PC-9 (cell line): ENCODE measurements at regions not wholly inside any gene's neighbourhood (a gene's known extent, or its start where the extent isn't known, plus 50 kb on each side); places are given as distances from the start of the nearest gene placed in this dataset.
"Not testable (repeated sequence)": the region's sequence is repeated elsewhere in the genome, so short reads cannot be mapped to it uniquely, and the experiment has no call there.

ENCODE experiments used
- BruUV-seq: library from RNA; stranded (reverse); fragments of 400-500 nt; replicated peaks from 2 replicates; lab custom pipeline; 2021; lab: Mats Ljungman, UMichigan
- CTCF ChIA-PET: fragments of 300-600 bp; sonication (Branson Sonifier 250); formaldehyde crosslinking; loops from one replicate; lab custom pipeline; 2022; ENCODE audit warnings: antibody characterized with exemption; lab: Charles Lee
- POLR2A ChIA-PET: fragments of 300-600 bp; sonication (Branson Sonifier 250); formaldehyde crosslinking; loops from one replicate; lab custom pipeline; 2022; ENCODE audit warnings: antibody characterized with exemption; ENCODE audit not compliant: unreplicated experiment; lab: Charles Lee
- DNase-seq, 2 experiments: peaks; one replicate each; pipeline versions ENCODE4 v3.0.0 to v3.0.0-alpha.2; 2015 to 2022; ENCODE audit warnings: mixed read lengths in 1 of 2
- H2AFZ ChIP-seq: fragments of 200-600 bp; sonication (generic); 2 replicates; pipeline ENCODE4 v1.8.1; 2017; ENCODE audit warnings: antibody characterized with exemption
- H3F3A ChIP-seq: fragments of 200-600 bp; sonication (generic); 2 replicates; pipeline ENCODE4 v1.8.1; 2017; ENCODE audit warnings: antibody characterized with exemption, mild to moderate bottlenecking, low read depth; ENCODE audit not compliant: insufficient read depth
- H3K27ac ChIP-seq: fragments of 200-600 bp; sonication (generic); 2 replicates; pipeline ENCODE4 v1.6.1; 2016; ENCODE audit warnings: mixed run types
- H3K27me3 ChIP-seq: fragments of 200-600 bp; sonication (generic); 2 replicates; pipeline ENCODE4 v1.6.1; 2016; ENCODE audit warnings: low read depth, mixed run types; ENCODE audit not compliant: insufficient read depth
- H3K36me3 ChIP-seq: fragments of 200-600 bp; sonication (generic); 2 replicates; pipeline ENCODE4 v1.6.1; 2016; ENCODE audit warnings: low read depth, mixed run types
- H3K4me1 ChIP-seq: fragments of 200-600 bp; sonication (generic); replicated peaks from 2 replicates; pipeline ENCODE4 v1.6.1; 2016; ENCODE audit warnings: mixed run types; ENCODE audit not compliant: insufficient read depth
- H3K4me2 ChIP-seq: fragments of 200-600 bp; sonication (generic); 2 replicates; pipeline ENCODE4 v1.6.1; 2017; ENCODE audit warnings: mixed run types
- H3K4me3 ChIP-seq: fragments of 200-600 bp; sonication (generic); 2 replicates; pipeline ENCODE4 v1.6.1; 2016; ENCODE audit warnings: mixed run types
- H3K79me2 ChIP-seq: fragments of 200-600 bp; sonication (generic); 2 replicates; pipeline ENCODE4 v1.6.1; 2017; ENCODE audit warnings: low read depth, mixed run types
- H3K9me2 ChIP-seq: fragments of 200-600 bp; sonication (generic); 2 replicates; pipeline ENCODE4 v1.8.1; 2017; ENCODE audit warnings: mild to moderate bottlenecking; ENCODE audit not compliant: insufficient read depth
- H3K9me3 ChIP-seq: fragments of 200-600 bp; sonication (generic); 2 replicates; pipeline ENCODE4 v1.8.1; 2016; ENCODE audit warnings: low read depth; ENCODE audit not compliant: insufficient read depth
- H4K20me1 ChIP-seq: fragments of 200-600 bp; sonication (generic); 2 replicates; pipeline ENCODE4 v1.8.1; 2017; ENCODE audit not compliant: insufficient read depth
- CTCF ChIP-seq: fragments of 200-600 bp; sonication (generic); conservative IDR thresholded peaks from 2 replicates; pipeline ENCODE4 v1.6.1; 2017; ENCODE audit warnings: mixed run types, antibody characterized with exemption, mild to moderate bottlenecking, moderate library complexity
- EZH2 ChIP-seq: fragments of 200-600 bp; sonication (generic); IDR thresholded peaks from 2 replicates; pipeline ENCODE4 v1.8.0; 2017; ENCODE audit warnings: antibody characterized with exemption, low read depth
- intact Hi-C: fragments of 100-400 bp; cut with micrococcal nuclease; formaldehyde crosslinking; loops from one replicate; pipeline ENCODE4 v1.10.0; 2022; ENCODE audit not compliant: unreplicated experiment

- no peak overlapping the region for H3K4me3 ChIP-seq
- H4K20me1 ChIP-seq: no peaks in the 10 kb centered on the region
- no peaks in the 10 kb centered on the region for H3K9me2 ChIP-seq
- H3K27me3 ChIP-seq: no peaks in the 10 kb centered on the region
- H3K79me2 ChIP-seq: no peaks in the 10 kb centered on the region
- no peak overlapping the region for H3K27ac ChIP-seq
- H2AFZ ChIP-seq: no peak overlapping the region
- H3F3A ChIP-seq: peaks cover 8% of the 10 kb centered on the region; the same call in 1 of the 2 replicates
- no TSS peak for BruUV-seq
- no peaks in the 10 kb centered on the region for H3K9me3 ChIP-seq
- H3K4me2 ChIP-seq: no peak overlapping the region
- ChIA-PET POLR2A (no interaction called here), CTCF (no interaction called here)
- H3K4me1 ChIP-seq: no peaks in the 10 kb centered on the region
- no peak for TF ChIP-seq EZH2
- no peak for TF ChIP-seq CTCF
- no peaks in the 10 kb centered on the region for H3K36me3 ChIP-seq
- DNase-seq: no peak
- intact Hi-C loops: no loop called here
Measured at GRCh38 chr5:82628364-82628910, 350.3 kb upstream of the RPS23 start.

GRCh38 chr5:82626905-82627591 lies 348.9 kb upstream of the RPS23 start:
- DNase-seq, intact Hi-C loops, H3K79me2 ChIP-seq, H3K4me3 ChIP-seq, H3F3A ChIP-seq, BruUV-seq, H3K36me3 ChIP-seq, H3K27me3 ChIP-seq, CTCF ChIA-PET, H3K9me2 ChIP-seq, H3K9me3 ChIP-seq, H4K20me1 ChIP-seq, H3K4me1 ChIP-seq, H2AFZ ChIP-seq, H3K4me2 ChIP-seq, H3K27ac ChIP-seq: not testable (repeated sequence)
- POLR2A ChIA-PET: interaction anchor here (0.5 kb wide), 1 partner anchor 324 kb away, joined by 3 read pairs; no protein-coding TSS in a partner anchor

GRCh38 chr5:82626012-82626411 lies 347.9 kb upstream of the RPS23 start:
- H3K9me2 ChIP-seq, POLR2A ChIA-PET, H3K4me3 ChIP-seq, BruUV-seq, H4K20me1 ChIP-seq, H3K4me2 ChIP-seq, H3F3A ChIP-seq, CTCF ChIA-PET, H3K27me3 ChIP-seq, H3K79me2 ChIP-seq, H3K27ac ChIP-seq, H3K4me1 ChIP-seq, H3K9me3 ChIP-seq, intact Hi-C loops, H2AFZ ChIP-seq, DNase-seq, H3K36me3 ChIP-seq: not testable (repeated sequence)

GRCh38 chr5:82624062-82624461 lies 345.9 kb upstream of the RPS23 start:
- BruUV-seq: no TSS peak
- intact Hi-C loops: no loop called here
- no peaks in the 10 kb centered on the region for H3K9me3 ChIP-seq
- no peaks in the 10 kb centered on the region for H3K79me2 ChIP-seq
- no peaks in the 10 kb centered on the region for H3K36me3 ChIP-seq
- POLR2A ChIA-PET: no interaction called here
- no peaks in the 10 kb centered on the region for H4K20me1 ChIP-seq
- no peaks in the 10 kb centered on the region for H3K9me2 ChIP-seq
- H2AFZ ChIP-seq: no peak overlapping the region
- H3K4me1 ChIP-seq: no peaks in the 10 kb centered on the region
- no peak overlapping the region for H3K4me2 ChIP-seq
- no peaks in the 10 kb centered on the region for H3K27me3 ChIP-seq
- H3K4me3 ChIP-seq: no peak overlapping the region
- DNase-seq: no peak
- TF ChIP-seq EZH2 (no peak), CTCF (no peak)
- no peaks in the 10 kb centered on the region for H3F3A ChIP-seq
- H3K27ac ChIP-seq: no peak overlapping the region
- CTCF ChIA-PET: no interaction called here
